ENCODE measurements at regions not wholly inside any gene's neighbourhood (a gene's known extent, or its start where the extent isn't known, plus 50 kb on each side); places are given as distances from the start of the nearest gene placed in this dataset.

- Histone ChIP-seq H3K27me3 (replicated peaks in 1 of 4; ENCODE audit: control insufficient read depth in 3 of 4, extremely low read depth in 1 of 4, insufficient read depth in 3 of 4, low read length in 3 of 4) (no peaks in the 10 kb centered on the region), H3K4ac (replicated peaks; ENCODE audit: insufficient read length, low read depth, low read length) (no peak overlapping the region), H3K56ac (replicated peaks; ENCODE audit: insufficient read length, low read depth, low read length) (no peak overlapping the region), H3K79me2 (ENCODE audit: control insufficient read depth in 1 of 2, insufficient read depth in 2 of 2, low read length in 2 of 2) (no peaks in the 10 kb centered on the region), H3K23me2 (ENCODE audit: low read depth, low read length) (no peaks in the 10 kb centered on the region), H3K27ac (ENCODE audit: low read depth, low read length) (no peak overlapping the region), H2AFZ (ENCODE audit: low read length) (no peak overlapping the region), H4K8ac (ENCODE audit: extremely low read depth, insufficient read depth, low read length) (no peak overlapping the region), H3K23ac (ENCODE audit: insufficient read length) (no peak overlapping the region), H3K4me3 (ENCODE audit: extremely low read depth in 1 of 4, insufficient read depth in 2 of 4, low read depth in 3 of 4, low read length in 4 of 4) (no peak overlapping the region), H2BK15ac (ENCODE audit: low read length) (no peak overlapping the region), H2BK12ac (ENCODE audit: low read depth, low read length) (no peak overlapping the region), H3K14ac (ENCODE audit: insufficient read length) (no peak overlapping the region), H3K4me1 (replicated peaks in 1 of 4; ENCODE audit: control insufficient read depth in 3 of 4, insufficient read depth in 4 of 4, low read length in 3 of 4) (peaks cover 0 to 5% (median 4%) of the 10 kb centered on the region in 4 experiments; a peak in 4 of 7 replicates), H3K9ac (replicated peaks in 1 of 4; ENCODE audit: extremely low read depth in 1 of 4, low read depth in 3 of 4, low read length in 3 of 4) (no peak overlapping the region), H3K79me1 (ENCODE audit: low read depth, low read length) (no peaks in the 10 kb centered on the region), H4K20me1 (replicated peaks in 1 of 2; ENCODE audit: control insufficient read depth in 1 of 2, insufficient read depth in 2 of 2, low read length in 2 of 2) (no peaks in the 10 kb centered on the region), H3K9me3 (ENCODE audit: insufficient read depth in 2 of 2, low read depth in 1 of 2, low read length in 1 of 2) (no peaks in the 10 kb centered on the region), H2BK5ac (ENCODE audit: low read depth, low read length) (no peak overlapping the region), H3K36me3 (ENCODE audit: control insufficient read depth in 2 of 4, insufficient read depth in 4 of 4, low read length in 3 of 4) (no peaks in the 10 kb centered on the region), H2BK120ac (replicated peaks; ENCODE audit: low read depth, low read length) (no peak overlapping the region), H4K5ac (ENCODE audit: insufficient read length, low read depth, low read length) (no peak overlapping the region), H2BK20ac (ENCODE audit: low read length) (no peak overlapping the region), H3K4me2 (ENCODE audit: insufficient read depth in 1 of 2, low read depth in 2 of 2, low read length in 2 of 2) (no peak overlapping the region), H2AK5ac (ENCODE audit: low read depth, low read length) (no peak overlapping the region), H3K18ac (ENCODE audit: extremely low read depth, low read length) (no peak overlapping the region), H4K91ac (replicated peaks; ENCODE audit: insufficient read length, low read length) (no peak overlapping the region)
- 89% methylated on average over 4 of the region's 4 CpGs; no CpG with 5 or more reads in 1 of the 2 experiments for WGBS, 2 experiments (ENCODE audit: extremely low coverage in 1 of 2, insufficient coverage in 1 of 2, insufficient read length in 1 of 2, insufficient replicate concordance in 2 of 2, low coverage in 1 of 2, low lambda C conversion rate in 2 of 2, missing lambda C conversion rate in 1 of 2)
- POLR2A ChIA-PET (ENCODE audit: partially characterized antibody): no interaction called here
- DNase-seq (ENCODE audit: low read depth in 1 of 2, low spot score in 2 of 2) (no peak), FAIRE-seq (no peak)
- CTCF ChIA-PET (ENCODE audit: partially characterized antibody): no interaction called here
- TF ChIP-seq BACH1 (IDR thresholded peaks at IDR 0.05; ENCODE audit: low read length): no peak
- TF ChIP-seq NANOG (IDR thresholded peaks at IDR 0.05; ENCODE audit: insufficient read depth, low read depth, low read length, poor library complexity, severe bottlenecking): no peak
- TF ChIP-seq YY1 (IDR thresholded peaks at IDR 0.05; ENCODE audit: low read depth, low read length): no peak
- TF ChIP-seq SRF (IDR thresholded peaks at IDR 0.05; ENCODE audit: low read depth, low read length): no peak
- no peak for TF ChIP-seq TAF7 (optimal IDR thresholded peaks at IDR 0.05; ENCODE audit: borderline replicate concordance, low read depth, low read length)
These were observed 848.0 kb upstream of the ACO1 start for GRCh38 chr9:31536471-31536870.
